Neural progenitor cell (in vitro differentiated cells): ENCODE measurements at regions not wholly inside any gene's neighbourhood (a gene's known extent, or its start where the extent isn't known, plus 50 kb on each side); places are given as distances from the start of the nearest gene placed in this dataset.

Experiments used
- EZH2phosphoT487 ChIP-seq: fragments of 200-600 bp; sonication (generic); IDR thresholded peaks from 2 replicates; pipeline ENCODE4 v1.6.1; 2017; ENCODE audit warnings: antibody characterized with exemption
- TF ChIP-seq, protein P1 (sequence below): fragments of 200-600 bp; sonication (generic); IDR thresholded peaks from 2 replicates; pipeline ENCODE4 v1.5.1; 2017; ENCODE audit warnings: antibody characterized with exemption, mild to moderate bottlenecking

DNA sequence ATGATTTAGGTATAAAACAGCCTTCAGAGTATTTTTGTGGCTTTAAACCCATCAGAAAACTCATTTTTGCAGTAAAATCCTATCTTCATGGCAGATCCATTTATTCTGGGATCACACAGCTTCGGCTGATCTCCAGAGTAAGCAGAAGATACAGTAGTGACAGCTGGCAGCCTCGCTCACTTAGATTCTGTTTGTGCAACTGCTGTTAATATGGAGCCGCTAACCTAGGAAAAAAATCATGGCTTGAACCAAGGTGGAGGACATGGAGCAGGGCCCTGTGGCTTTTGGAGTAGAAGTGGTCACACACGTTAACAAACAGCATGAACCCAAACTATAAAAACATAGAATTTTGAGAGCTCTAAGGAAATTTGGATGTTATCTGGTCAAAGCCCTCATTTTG is 137.2 kb upstream of the ARHGAP5 start:
- TF ChIP-seq, protein P1, sequence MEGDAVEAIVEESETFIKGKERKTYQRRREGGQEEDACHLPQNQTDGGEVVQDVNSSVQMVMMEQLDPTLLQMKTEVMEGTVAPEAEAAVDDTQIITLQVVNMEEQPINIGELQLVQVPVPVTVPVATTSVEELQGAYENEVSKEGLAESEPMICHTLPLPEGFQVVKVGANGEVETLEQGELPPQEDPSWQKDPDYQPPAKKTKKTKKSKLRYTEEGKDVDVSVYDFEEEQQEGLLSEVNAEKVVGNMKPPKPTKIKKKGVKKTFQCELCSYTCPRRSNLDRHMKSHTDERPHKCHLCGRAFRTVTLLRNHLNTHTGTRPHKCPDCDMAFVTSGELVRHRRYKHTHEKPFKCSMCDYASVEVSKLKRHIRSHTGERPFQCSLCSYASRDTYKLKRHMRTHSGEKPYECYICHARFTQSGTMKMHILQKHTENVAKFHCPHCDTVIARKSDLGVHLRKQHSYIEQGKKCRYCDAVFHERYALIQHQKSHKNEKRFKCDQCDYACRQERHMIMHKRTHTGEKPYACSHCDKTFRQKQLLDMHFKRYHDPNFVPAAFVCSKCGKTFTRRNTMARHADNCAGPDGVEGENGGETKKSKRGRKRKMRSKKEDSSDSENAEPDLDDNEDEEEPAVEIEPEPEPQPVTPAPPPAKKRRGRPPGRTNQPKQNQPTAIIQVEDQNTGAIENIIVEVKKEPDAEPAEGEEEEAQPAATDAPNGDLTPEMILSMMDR = no peak
- no peak for TF ChIP-seq EZH2phosphoT487
